Osteocyte (in vitro differentiated cells): ENCODE measurements at regions not wholly inside any gene's neighbourhood (a gene's known extent, or its start where the extent isn't known, plus 50 kb on each side); places are given as distances from the start of the nearest gene placed in this dataset.

Source experiments
- DNase-seq: peaks from one replicate; pipeline ENCODE4 v3.0.0; 2021; ENCODE audit warnings: mixed read lengths; ENCODE audit not compliant: unreplicated experiment; ENCODE audit errors: extremely low spot score
- H3K27ac Mint-ChIP-seq: one replicate; pipeline ENCODE4 v1.8.0; 2021; ENCODE audit warnings: mild to moderate bottlenecking, mixed read lengths; ENCODE audit not compliant: unreplicated experiment
- H3K27me3 Mint-ChIP-seq: one replicate; pipeline ENCODE4 v1.8.0; 2021; ENCODE audit warnings: mixed read lengths; ENCODE audit not compliant: unreplicated experiment
- H3K36me3 Mint-ChIP-seq: one replicate; pipeline ENCODE4 v1.8.0; 2021; ENCODE audit warnings: mixed read lengths; ENCODE audit not compliant: unreplicated experiment
- H3K4me1 Mint-ChIP-seq: one replicate; pipeline ENCODE4 v1.8.0; 2021; ENCODE audit warnings: mixed read lengths; ENCODE audit not compliant: unreplicated experiment
- H3K4me3 Mint-ChIP-seq: one replicate; pipeline ENCODE4 v1.8.0; 2021; ENCODE audit warnings: mild to moderate bottlenecking, moderate library complexity, mixed read lengths; ENCODE audit not compliant: unreplicated experiment
- H3K9me3 Mint-ChIP-seq: one replicate; pipeline ENCODE4 v1.8.0; 2021; ENCODE audit warnings: mixed read lengths; ENCODE audit not compliant: unreplicated experiment
- CTCF ChIP-seq: fragments of 200-600 bp; sonication (generic); IDR thresholded peaks from 2 replicates; pipeline ENCODE4 v1.5.0; 2021; ENCODE audit warnings: antibody characterized with exemption, mild to moderate bottlenecking, moderate library complexity

GRCh38 chr4:19983072-19983471 is 268.6 kb upstream of the SLIT2 start:
- Mint-ChIP-seq H3K4me1 (peaks cover 58% of the 10 kb centered on the region), H3K27ac (peak overlapping the region; percentile 95)
- no peak for TF ChIP-seq CTCF

GRCh38 chr4:19982556-19982955 is 269.1 kb upstream of the SLIT2 start:
- Mint-ChIP-seq H3K36me3 (peaks cover 5% of the 10 kb centered on the region), H3K9me3 (peaks cover 28% of the 10 kb centered on the region), H3K4me1 (peaks cover 53% of the 10 kb centered on the region), H3K27ac (peak overlapping the region; percentile 95), H3K27me3 (no peaks in the 10 kb centered on the region), H3K4me3 (no peak overlapping the region)
- no peak for TF ChIP-seq CTCF
- no peak for DNase-seq

More at GRCh38 chr4:19983072-19983471, 268.6 kb upstream of the SLIT2 start:
- no peak overlapping the region for H3K4me3 Mint-ChIP-seq
- H3K9me3 Mint-ChIP-seq, result peaks cover 23% of the 10 kb centered on the region
- peaks cover 2% of the 10 kb centered on the region for H3K36me3 Mint-ChIP-seq
- DNase-seq, result no peak
- H3K27me3 Mint-ChIP-seq, result no peaks in the 10 kb centered on the region

- no peaks in the 10 kb centered on the region for H3K36me3 Mint-ChIP-seq
- no peak for TF ChIP-seq CTCF
- no peak for DNase-seq
- no peaks in the 10 kb centered on the region for H3K4me1 Mint-ChIP-seq
- H3K27me3 Mint-ChIP-seq, result no peaks in the 10 kb centered on the region
- no peak overlapping the region for H3K4me3 Mint-ChIP-seq
- peaks cover 5% of the 10 kb centered on the region for H3K9me3 Mint-ChIP-seq
- no peak overlapping the region for H3K27ac Mint-ChIP-seq
Observed at GRCh38 chr4:19971829-19972228, 279.9 kb upstream of the SLIT2 start.

GRCh38 chr4:19969492-19969891 is 282.2 kb upstream of the SLIT2 start:
- Mint-ChIP-seq H3K9me3 (peaks cover 5% of the 10 kb centered on the region), H3K27ac (no peak overlapping the region), H3K4me3 (no peak overlapping the region), H3K4me1 (no peaks in the 10 kb centered on the region), H3K27me3 (no peaks in the 10 kb centered on the region), H3K36me3 (no peaks in the 10 kb centered on the region)
- DNase-seq, result no peak
- TF ChIP-seq CTCF, result peak; percentile 23

- peaks cover 4% of the 10 kb centered on the region for H3K9me3 Mint-ChIP-seq
Observed at GRCh38 chr4:19961091-19961490, 290.6 kb upstream of the SLIT2 start.

More at GRCh38 chr4:19961091-19961490, 290.6 kb upstream of the SLIT2 start:
- peaks cover 17% of the 10 kb centered on the region for H3K4me1 Mint-ChIP-seq
- H3K4me3 Mint-ChIP-seq, result no peak overlapping the region
- no peak for DNase-seq
- no peaks in the 10 kb centered on the region for H3K36me3 Mint-ChIP-seq
- no peak for TF ChIP-seq CTCF
- peak overlapping the region; percentile 76 for H3K27ac Mint-ChIP-seq
- H3K27me3 Mint-ChIP-seq, result no peaks in the 10 kb centered on the region
